Endothelial cell of umbilical vein (primary cell): ENCODE measurements at regions not wholly inside any gene's neighbourhood (a gene's known extent, or its start where the extent isn't known, plus 50 kb on each side); places are given as distances from the start of the nearest gene placed in this dataset.

Experiments
- BruUV-seq: library from RNA; stranded (reverse); fragments of 400-500 nt; replicated peaks from 2 replicates; lab custom pipeline; 2021; lab: Mats Ljungman, UMichigan
- CTCF ChIA-PET: fragments of 300-600, 350-600 bp; sonication (Branson Sonifier 250); formaldehyde crosslinking; loops from one replicate; lab custom pipeline; 2021; ENCODE audit warnings: antibody characterized with exemption, inconsistent platforms; lab: Charles Lee
- POLR2A ChIA-PET: fragments of 300-600, 350-600 bp; sonication (Branson Sonifier 250); formaldehyde crosslinking; loops from one replicate; lab custom pipeline; 2021; ENCODE audit warnings: antibody characterized with exemption, inconsistent platforms; lab: Charles Lee
- DNase-seq: peaks from one replicate; pipeline ENCODE4 v3.0.0-alpha.2; 2011; ENCODE audit warnings: low read depth, low spot score
- FAIRE-seq: peaks from 2 replicates; lab custom pipeline; 2011; peaks lifted over from hg19 to GRCh38; lab: Jason Lieb, UNC
- H2AFZ ChIP-seq: 2 replicates; pipeline ENCODE4 v1.6.0; 2012; ENCODE audit warnings: low read depth, low read length, control low read depth, inconsistent platforms
- H3K27ac ChIP-seq: 2 replicates; pipeline ENCODE4 v1.5.1; 2011; ENCODE audit warnings: low read depth, mild to moderate bottlenecking, control low read depth, low read length, moderate library complexity; ENCODE audit not compliant: insufficient read depth
- H3K27me3 ChIP-seq, 2 experiments: 2 replicates each; pipeline versions ENCODE4 v1.6.0 to v1.6.1; 2011; ENCODE audit warnings: low read length in 2 of 2, mixed read lengths in 1 of 2; ENCODE audit not compliant: control insufficient read depth in 2 of 2, insufficient read depth in 2 of 2
- H3K36me3 ChIP-seq, 2 experiments: 2 replicates in 1 of 2; 3 replicates in 1 of 2; pipeline ENCODE4 v1.5.1; 2011; ENCODE audit warnings: low read length in 2 of 2, mild to moderate bottlenecking in 1 of 2, moderate library complexity in 1 of 2; ENCODE audit not compliant: control insufficient read depth in 2 of 2, insufficient read depth in 2 of 2; ENCODE audit errors: extremely low read depth in 1 of 2
- H3K4me1 ChIP-seq: 3 replicates; pipeline ENCODE4 v1.5.1; 2011; ENCODE audit warnings: mild to moderate bottlenecking, low read length; ENCODE audit not compliant: control insufficient read depth, insufficient read depth; ENCODE audit errors: extremely low read depth
- H3K4me2 ChIP-seq: 2 replicates; pipeline ENCODE4 v1.6.1; 2011; ENCODE audit warnings: low read length, control low read depth, mixed read lengths; ENCODE audit not compliant: insufficient read depth
- H3K4me3 ChIP-seq, 3 experiments: fragments of 200-600 bp in 1 of 3; sonication (generic), shearing (Covaris generic) in 1 of 3; replicated peaks in 1 of 3; 2 replicates each; pipeline ENCODE4 v1.5.1; 2011 to 2016; ENCODE audit warnings: control low read depth in 3 of 3, low read length in 3 of 3, mild to moderate bottlenecking in 2 of 3, inconsistent platforms in 1 of 3, low read depth in 1 of 3, moderate library complexity in 1 of 3; ENCODE audit not compliant: insufficient read depth in 1 of 3
- H3K79me2 ChIP-seq: 2 replicates; pipeline ENCODE4 v1.6.0; 2012; ENCODE audit warnings: low read length, inconsistent platforms; ENCODE audit not compliant: control insufficient read depth, insufficient read depth
- H3K9ac ChIP-seq: replicated peaks from 2 replicates; pipeline ENCODE3; 2011; ENCODE audit warnings: low read length, control low read depth; ENCODE audit not compliant: insufficient read depth; ENCODE audit errors: extremely low read depth
- H3K9me1 ChIP-seq: replicated peaks from 3 replicates; pipeline ENCODE4 v1.6.0; 2011; ENCODE audit warnings: mild to moderate bottlenecking, low read length; ENCODE audit not compliant: control insufficient read depth, insufficient read depth; ENCODE audit errors: extremely low read depth
- H3K9me3 ChIP-seq: replicated peaks from 2 replicates; pipeline ENCODE4 v1.5.1; 2012; ENCODE audit warnings: low read length, inconsistent platforms; ENCODE audit not compliant: control insufficient read depth, insufficient read depth
- H4K20me1 ChIP-seq: replicated peaks from 2 replicates; pipeline ENCODE3; 2011; ENCODE audit warnings: mild to moderate bottlenecking, low read length; ENCODE audit not compliant: control insufficient read depth, insufficient read depth; ENCODE audit errors: extremely low read depth
- EZH2 ChIP-seq: IDR thresholded peaks from 2 replicates; pipeline ENCODE4 v1.6.1; 2012; ENCODE audit warnings: borderline replicate concordance, low read depth, mild to moderate bottlenecking, moderate library complexity, low read length, inconsistent platforms; ENCODE audit not compliant: severe bottlenecking
- FOS ChIP-seq: IDR thresholded peaks from 2 replicates; pipeline ENCODE4 v1.6.1; 2011; ENCODE audit warnings: mild to moderate bottlenecking, low read length, moderate library complexity, borderline replicate concordance; ENCODE audit not compliant: insufficient read depth
- GATA2 ChIP-seq: IDR thresholded peaks from 2 replicates; pipeline ENCODE4 v1.7.0; 2011; ENCODE audit warnings: low read depth, mild to moderate bottlenecking, moderate library complexity, mixed read lengths, low read length; ENCODE audit not compliant: insufficient read length, insufficient read depth
- JUN ChIP-seq: IDR thresholded peaks from 2 replicates; pipeline ENCODE4 v1.6.1; 2011; ENCODE audit warnings: borderline replicate concordance, low read depth; ENCODE audit not compliant: insufficient read length, insufficient read depth
- MAX ChIP-seq: IDR thresholded peaks from 2 replicates; pipeline ENCODE4 v1.6.1; 2011; ENCODE audit not compliant: insufficient read depth, insufficient read length
- MYC ChIP-seq: IDR thresholded peaks from one replicate; pipeline ENCODE4 v1.6.1; 2011; ENCODE audit warnings: mild to moderate bottlenecking, low read depth, low read length
- POLR2A ChIP-seq: IDR thresholded peaks from 2 replicates; pipeline ENCODE4 v1.6.1; 2012; ENCODE audit warnings: low read depth, mild to moderate bottlenecking, control low read depth, low read length
- POLR2AphosphoS5 ChIP-seq: IDR thresholded peaks from 2 replicates; pipeline ENCODE4 v1.6.1; 2012; ENCODE audit warnings: low read depth, mild to moderate bottlenecking, control low read depth, low read length, moderate library complexity; ENCODE audit not compliant: insufficient read depth
- dilution Hi-C: fragments of 300-500 bp; cut with MboI; formaldehyde crosslinking; loops from one replicate; pipeline ENCODE4 v1.15.0; 2019; ENCODE audit warnings: low sequenced_read_pairs; ENCODE audit not compliant: extremely low pct_ligation_motif_present
- intact Hi-C: fragments of 100-400 bp; cut with micrococcal nuclease; formaldehyde crosslinking; loops from one replicate; pipeline ENCODE4 v1.10.0; 2022
- TF ChIP-seq, protein P1 (sequence below), 2 donors: IDR thresholded peaks; 1 replicate in 1 of 2; 2 replicates in 1 of 2; pipeline ENCODE4 v1.5.1; 2011; ENCODE audit warnings: low read length in 2 of 2, mild to moderate bottlenecking in 2 of 2, moderate library complexity in 2 of 2, control low read depth in 1 of 2, inconsistent platforms in 1 of 2, low read depth in 1 of 2; ENCODE audit not compliant: insufficient read depth in 1 of 2; ENCODE audit errors: extremely low read depth in 1 of 2

- Histone ChIP-seq H3K36me3 (no peaks in the 10 kb centered on the region), H3K79me2 (no peaks in the 10 kb centered on the region), H3K9ac (no peak overlapping the region), H3K4me3 (no peak overlapping the region), H3K4me2 (no peak overlapping the region), H3K27ac (no peak overlapping the region), H4K20me1 (no peaks in the 10 kb centered on the region), H3K4me1 (no peaks in the 10 kb centered on the region), H3K27me3 (peaks cover 2 to 11% of the 10 kb centered on the region in 2 experiments), H3K9me1 (no peaks in the 10 kb centered on the region), H2AFZ (no peak overlapping the region), H3K9me3 (no peaks in the 10 kb centered on the region)
- dilution Hi-C loops (no loop called here), intact Hi-C loops (no loop called here)
- ChIA-PET CTCF (no interaction called here), POLR2A (no interaction called here)
- DNase-seq, result no peak
- FAIRE-seq, result no peak
- no peak for TF ChIP-seq FOS
- TF ChIP-seq, protein P1, sequence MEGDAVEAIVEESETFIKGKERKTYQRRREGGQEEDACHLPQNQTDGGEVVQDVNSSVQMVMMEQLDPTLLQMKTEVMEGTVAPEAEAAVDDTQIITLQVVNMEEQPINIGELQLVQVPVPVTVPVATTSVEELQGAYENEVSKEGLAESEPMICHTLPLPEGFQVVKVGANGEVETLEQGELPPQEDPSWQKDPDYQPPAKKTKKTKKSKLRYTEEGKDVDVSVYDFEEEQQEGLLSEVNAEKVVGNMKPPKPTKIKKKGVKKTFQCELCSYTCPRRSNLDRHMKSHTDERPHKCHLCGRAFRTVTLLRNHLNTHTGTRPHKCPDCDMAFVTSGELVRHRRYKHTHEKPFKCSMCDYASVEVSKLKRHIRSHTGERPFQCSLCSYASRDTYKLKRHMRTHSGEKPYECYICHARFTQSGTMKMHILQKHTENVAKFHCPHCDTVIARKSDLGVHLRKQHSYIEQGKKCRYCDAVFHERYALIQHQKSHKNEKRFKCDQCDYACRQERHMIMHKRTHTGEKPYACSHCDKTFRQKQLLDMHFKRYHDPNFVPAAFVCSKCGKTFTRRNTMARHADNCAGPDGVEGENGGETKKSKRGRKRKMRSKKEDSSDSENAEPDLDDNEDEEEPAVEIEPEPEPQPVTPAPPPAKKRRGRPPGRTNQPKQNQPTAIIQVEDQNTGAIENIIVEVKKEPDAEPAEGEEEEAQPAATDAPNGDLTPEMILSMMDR (IDR thresholded peaks at IDR 0.05; ENCODE audit: extremely low read depth in 1 of 2, insufficient read depth in 1 of 2, low read depth in 1 of 2, low read length in 2 of 2), result no peak
- no peak for TF ChIP-seq EZH2
- no peak for TF ChIP-seq GATA2
- no peak for TF ChIP-seq POLR2A
- no peak for TF ChIP-seq MYC
- no peak for TF ChIP-seq JUN
- no peak for TF ChIP-seq POLR2AphosphoS5
- no peak for TF ChIP-seq MAX
- no TSS peak for BruUV-seq
Observed at GRCh38 chr2:41985573-41986095, 62.2 kb upstream of the PKDCC start.
